SK-N-SH treated with all-trans-retinoic acid at 6 μM for 48 hours (cell line): ENCODE measurements at regions not wholly inside any gene's neighbourhood (a gene's known extent, or its start where the extent isn't known, plus 50 kb on each side); places are given as distances from the start of the nearest gene placed in this dataset.

Experiments
- ATAC-seq: fragments of 200-7000 bp; cut with Tn5 transposase; 3 replicates; pipeline ENCODE4 v1.9.1; 2020; ENCODE audit warnings: mild to moderate bottlenecking, moderate library complexity
- ARNTL ChIP-seq: fragments of 450-650 bp; formaldehyde crosslinking; IDR thresholded peaks from 2 replicates; pipeline ENCODE4 v1.5.0; 2020; ENCODE audit warnings: low read depth, mild to moderate bottlenecking, moderate library complexity, borderline replicate concordance
- BACH2 ChIP-seq: fragments of 250-450 bp; sonication (Bioruptor Pico); IDR thresholded peaks from 2 replicates; pipeline ENCODE4 v1.9.0; 2021; ENCODE audit warnings: mild to moderate bottlenecking, borderline replicate concordance
- CREB5 ChIP-seq: fragments of 250-450 bp; sonication (Bioruptor Pico); IDR thresholded peaks from 2 replicates; pipeline ENCODE4 v1.5.1; 2020; ENCODE audit warnings: low read depth, mild to moderate bottlenecking, moderate library complexity
- CSDC2 ChIP-seq: fragments of 250-450 bp; sonication (Bioruptor Pico); IDR thresholded peaks from 2 replicates; pipeline ENCODE4 v1.5.0; 2020; ENCODE audit warnings: mild to moderate bottlenecking, moderate library complexity
- CSRNP3 ChIP-seq: fragments of 250-450 bp; sonication (Bioruptor Pico); IDR thresholded peaks from 2 replicates; pipeline ENCODE4 v1.5.1; 2021; ENCODE audit warnings: mild to moderate bottlenecking, moderate library complexity
- ESRRG ChIP-seq: fragments of 250-450 bp; sonication (Bioruptor Pico); IDR thresholded peaks from 2 replicates; pipeline ENCODE4 v1.6.1; 2021; ENCODE audit warnings: mild to moderate bottlenecking
- GLIS3 ChIP-seq: fragments of 250-450 bp; sonication (Bioruptor Pico); IDR thresholded peaks from 2 replicates; pipeline ENCODE4 v1.5.0; 2020; ENCODE audit warnings: mild to moderate bottlenecking, moderate library complexity
- ISL1 ChIP-seq: fragments of 250-450 bp; sonication (Bioruptor Pico); IDR thresholded peaks from 2 replicates; pipeline ENCODE4 v2.1.2; 2022; ENCODE audit warnings: mild to moderate bottlenecking, moderate library complexity
- OSR1 ChIP-seq: fragments of 250-450 bp; sonication (Bioruptor Pico); IDR thresholded peaks from 2 replicates; pipeline ENCODE4 v1.8.0; 2022; ENCODE audit warnings: moderate library complexity, mild to moderate bottlenecking, inconsistent platforms
- PATZ1 ChIP-seq: fragments of 250-450 bp; sonication (Bioruptor Pico); IDR thresholded peaks from 2 replicates; pipeline ENCODE4 v1.8.0; 2020; ENCODE audit warnings: mild to moderate bottlenecking, moderate library complexity, borderline replicate concordance
- POU6F1 ChIP-seq: fragments of 250-450 bp; sonication (Bioruptor Pico); IDR thresholded peaks from 2 replicates; pipeline ENCODE4 v1.8.0; 2021; ENCODE audit warnings: low read depth, mild to moderate bottlenecking, moderate library complexity, borderline replicate concordance
- PPARA ChIP-seq: fragments of 250-450 bp; sonication (Bioruptor Pico); IDR thresholded peaks from 2 replicates; pipeline ENCODE4 v1.5.0; 2020; ENCODE audit warnings: mild to moderate bottlenecking, borderline replicate concordance
- RARB ChIP-seq: fragments of 250-450 bp; sonication (Bioruptor Pico); IDR thresholded peaks from 2 replicates; pipeline ENCODE4 v1.8.0; 2021; ENCODE audit warnings: mild to moderate bottlenecking, moderate library complexity
- SNAI2 ChIP-seq: fragments of 250-450 bp; sonication (Bioruptor Pico); IDR thresholded peaks from 2 replicates; pipeline ENCODE4 v1.5.0; 2020; ENCODE audit warnings: mild to moderate bottlenecking, moderate library complexity
- TCF4 ChIP-seq: fragments of 250-450 bp; sonication (Bioruptor Pico); IDR thresholded peaks from 2 replicates; pipeline ENCODE4 v1.8.0; 2021; ENCODE audit warnings: mild to moderate bottlenecking, moderate library complexity, borderline replicate concordance
- TOX ChIP-seq: fragments of 250-450 bp; sonication (Bioruptor Pico); IDR thresholded peaks from 2 replicates; pipeline ENCODE4 v1.8.0; 2021; ENCODE audit warnings: mild to moderate bottlenecking, moderate library complexity, borderline replicate concordance
- TSHZ2 ChIP-seq: fragments of 250-450 bp; sonication (Bioruptor Pico); IDR thresholded peaks from 2 replicates; pipeline ENCODE4 v1.5.0; 2020; ENCODE audit warnings: mild to moderate bottlenecking, moderate library complexity
- ZC3H10 ChIP-seq: fragments of 250-450 bp; sonication (Bioruptor Pico); IDR thresholded peaks from 2 replicates; pipeline ENCODE4 v1.5.1; 2021; ENCODE audit warnings: mild to moderate bottlenecking, moderate library complexity
- ZFP3 ChIP-seq: fragments of 250-450 bp; sonication (Bioruptor Pico); IDR thresholded peaks from 2 replicates; pipeline ENCODE4 v1.5.0; 2020; ENCODE audit warnings: mild to moderate bottlenecking, moderate library complexity
- ZFP30 ChIP-seq: fragments of 450-650 bp; formaldehyde crosslinking; IDR thresholded peaks from 2 replicates; pipeline ENCODE4 v1.5.0; 2022; ENCODE audit warnings: mild to moderate bottlenecking, moderate library complexity
- ZNF565 ChIP-seq: fragments of 450-650 bp; formaldehyde crosslinking; conservative IDR thresholded peaks from 2 replicates; pipeline ENCODE4 v1.5.0; 2020; ENCODE audit warnings: low read depth, mild to moderate bottlenecking, moderate library complexity
- ZNF70 ChIP-seq: fragments of 450-650 bp; formaldehyde crosslinking; IDR thresholded peaks from 2 replicates; pipeline ENCODE4 v1.5.0; 2020; ENCODE audit warnings: mild to moderate bottlenecking, moderate library complexity
- ZNF8 ChIP-seq: fragments of 450-650 bp; formaldehyde crosslinking; IDR thresholded peaks from 2 replicates; pipeline ENCODE4 v1.5.0; 2020; ENCODE audit warnings: mild to moderate bottlenecking, moderate library complexity

GRCh38 chr10:88103576-88103975, 240.2 kb downstream of the PTEN start:
- no peak for TF ChIP-seq SNAI2 (CRISPR knock-in tag)
- no peak for TF ChIP-seq ZNF8 (CRISPR knock-in tag)
- no peak for TF ChIP-seq ESRRG (CRISPR knock-in tag)
- no peak for TF ChIP-seq CSDC2 (CRISPR knock-in tag)
- no peak for TF ChIP-seq RARB (CRISPR knock-in tag)
- TF ChIP-seq GLIS3 (CRISPR knock-in tag), result no peak
- TF ChIP-seq ARNTL (CRISPR knock-in tag), result no peak
- no peak for TF ChIP-seq ZFP30 (CRISPR knock-in tag)
- TF ChIP-seq PPARA, result no peak
- no peak for TF ChIP-seq TSHZ2 (CRISPR knock-in tag)
- no peak for TF ChIP-seq OSR1 (CRISPR knock-in tag)
- no peak for TF ChIP-seq ZC3H10 (CRISPR knock-in tag)
- TF ChIP-seq POU6F1 (CRISPR knock-in tag), result no peak
- TF ChIP-seq TOX (CRISPR knock-in tag), result no peak
- TF ChIP-seq ISL1 (CRISPR knock-in tag), result no peak
- TF ChIP-seq CREB5 (CRISPR knock-in tag), result no peak
- no peak for TF ChIP-seq BACH2 (CRISPR knock-in tag)
- TF ChIP-seq ZFP3 (CRISPR knock-in tag), result no peak
- TF ChIP-seq ZNF70 (CRISPR knock-in tag), result no peak
- TF ChIP-seq CSRNP3 (CRISPR knock-in tag), result no peak
- TF ChIP-seq, all 23 proteins: peak for 0
- no peak for ATAC-seq

- ATAC-seq, result no peak
Measured at GRCh38 chr10:88104223-88104622, 240.8 kb downstream of the PTEN start.

More at GRCh38 chr10:88104223-88104622, 240.8 kb downstream of the PTEN start:
- TF ChIP-seq TCF4 (CRISPR knock-in tag), result no peak
- no peak for TF ChIP-seq GLIS3 (CRISPR knock-in tag)
- TF ChIP-seq ZFP30 (CRISPR knock-in tag), result no peak
- no peak for TF ChIP-seq PATZ1 (CRISPR knock-in tag)
- no peak for TF ChIP-seq ESRRG (CRISPR knock-in tag)
- no peak for TF ChIP-seq ISL1 (CRISPR knock-in tag)
- TF ChIP-seq ZNF8 (CRISPR knock-in tag), result no peak
- TF ChIP-seq CSRNP3 (CRISPR knock-in tag), result no peak
- TF ChIP-seq PPARA, result no peak
- no peak for TF ChIP-seq CREB5 (CRISPR knock-in tag)
- no peak for TF ChIP-seq ZFP3 (CRISPR knock-in tag)
- no peak for TF ChIP-seq ZNF70 (CRISPR knock-in tag)
- no peak for TF ChIP-seq ARNTL (CRISPR knock-in tag)
- TF ChIP-seq ZNF565, result no peak
- TF ChIP-seq TOX (CRISPR knock-in tag), result no peak
